ENCODE measurements at regions not wholly inside any gene's neighbourhood (a gene's known extent, or its start where the extent isn't known, plus 50 kb on each side); places are given as distances from the start of the nearest gene placed in this dataset.

GRCh38 chr5:110841137-110841536 is 102.3 kb downstream of the SLC25A46 start:
- TF ChIP-seq EZH2 (IDR thresholded peaks at IDR 0.05; ENCODE audit: low read depth): no peak
- TF ChIP-seq, protein P1, sequence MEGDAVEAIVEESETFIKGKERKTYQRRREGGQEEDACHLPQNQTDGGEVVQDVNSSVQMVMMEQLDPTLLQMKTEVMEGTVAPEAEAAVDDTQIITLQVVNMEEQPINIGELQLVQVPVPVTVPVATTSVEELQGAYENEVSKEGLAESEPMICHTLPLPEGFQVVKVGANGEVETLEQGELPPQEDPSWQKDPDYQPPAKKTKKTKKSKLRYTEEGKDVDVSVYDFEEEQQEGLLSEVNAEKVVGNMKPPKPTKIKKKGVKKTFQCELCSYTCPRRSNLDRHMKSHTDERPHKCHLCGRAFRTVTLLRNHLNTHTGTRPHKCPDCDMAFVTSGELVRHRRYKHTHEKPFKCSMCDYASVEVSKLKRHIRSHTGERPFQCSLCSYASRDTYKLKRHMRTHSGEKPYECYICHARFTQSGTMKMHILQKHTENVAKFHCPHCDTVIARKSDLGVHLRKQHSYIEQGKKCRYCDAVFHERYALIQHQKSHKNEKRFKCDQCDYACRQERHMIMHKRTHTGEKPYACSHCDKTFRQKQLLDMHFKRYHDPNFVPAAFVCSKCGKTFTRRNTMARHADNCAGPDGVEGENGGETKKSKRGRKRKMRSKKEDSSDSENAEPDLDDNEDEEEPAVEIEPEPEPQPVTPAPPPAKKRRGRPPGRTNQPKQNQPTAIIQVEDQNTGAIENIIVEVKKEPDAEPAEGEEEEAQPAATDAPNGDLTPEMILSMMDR (conservative IDR thresholded peaks at IDR 0.05): no peak
